GM19467 (cell line): ENCODE measurements at regions not wholly inside any gene's neighbourhood (a gene's known extent, or its start where the extent isn't known, plus 50 kb on each side); places are given as distances from the start of the nearest gene placed in this dataset.

ENCODE experiments used
- ATAC-seq: cut with Tn5 transposase; IDR thresholded peaks from one replicate; pipeline ENCODE4 v1.9.1; 2021; ENCODE audit warnings: mild to moderate bottlenecking, moderate library complexity; ENCODE audit not compliant: unreplicated experiment

- no peak for ATAC-seq
These were observed 256.4 kb upstream of the TGFBR2 start for GRCh38 chr3:30350011-30350410.

- no peak for ATAC-seq
These were observed 255.5 kb upstream of the TGFBR2 start for GRCh38 chr3:30350901-30351300.

- ATAC-seq = no peak
These were observed 253.7 kb upstream of the TGFBR2 start for GRCh38 chr3:30352410-30353318.

- ATAC-seq = peak; percentile 99
These were observed 252.5 kb upstream of the TGFBR2 start for GRCh38 chr3:30353711-30354467.

GRCh38 chr3:30354513-30354912 is 251.9 kb upstream of the TGFBR2 start:
- ATAC-seq = no peak

GRCh38 chr3:30354972-30355371 is 251.4 kb upstream of the TGFBR2 start:
- ATAC-seq = no peak

GRCh38 chr3:30355622-30356021 is 250.8 kb upstream of the TGFBR2 start:
- ATAC-seq = no peak

GRCh38 chr3:30356866-30357753 is 249.3 kb upstream of the TGFBR2 start:
- no peak for ATAC-seq

- no peak for ATAC-seq
These were observed 248.5 kb upstream of the TGFBR2 start for GRCh38 chr3:30357897-30358296.

- no peak for ATAC-seq
These were observed 247.5 kb upstream of the TGFBR2 start for GRCh38 chr3:30358871-30359270.

GRCh38 chr3:30368978-30369377 is 237.4 kb upstream of the TGFBR2 start:
- no peak for ATAC-seq

- no peak for ATAC-seq
These were observed 235.6 kb upstream of the TGFBR2 start for GRCh38 chr3:30370681-30371271.

GRCh38 chr3:30372837-30373236 is 233.6 kb upstream of the TGFBR2 start:
- ATAC-seq = no peak

GRCh38 chr3:30384546-30385072 is 221.8 kb upstream of the TGFBR2 start:
- no peak for ATAC-seq

- no peak for ATAC-seq
These were observed 213.3 kb upstream of the TGFBR2 start for GRCh38 chr3:30393079-30393478.

GRCh38 chr3:30397030-30397429 is 209.4 kb upstream of the TGFBR2 start:
- ATAC-seq = no peak

GRCh38 chr3:30399394-30400181 is 206.8 kb upstream of the TGFBR2 start:
- no peak for ATAC-seq

GRCh38 chr3:30400926-30401325 is 205.5 kb upstream of the TGFBR2 start:
- ATAC-seq = no peak

- no peak for ATAC-seq
These were observed 204.4 kb upstream of the TGFBR2 start for GRCh38 chr3:30401971-30402370.

GRCh38 chr3:30407651-30408050 is 198.8 kb upstream of the TGFBR2 start:
- no peak for ATAC-seq
